Calu3 (cell line): ENCODE measurements at regions not wholly inside any gene's neighbourhood (a gene's known extent, or its start where the extent isn't known, plus 50 kb on each side); places are given as distances from the start of the nearest gene placed in this dataset.

Experiments used
- BruUV-seq: library from RNA; stranded (reverse); fragments of 400-500 nt; replicated peaks from 2 replicates; lab custom pipeline; 2021; lab: Mats Ljungman, UMichigan
- CTCF ChIA-PET: fragments of 300-600 bp; sonication (Branson Sonifier 250); formaldehyde crosslinking; loops from one replicate; lab custom pipeline; 2022; ENCODE audit warnings: antibody characterized with exemption; lab: Charles Lee
- DNase-seq: peaks from one replicate; pipeline ENCODE4 v3.0.0; 2022
- H3K27ac Mint-ChIP-seq: one replicate; pipeline ENCODE4 v1.8.0; 2022; ENCODE audit warnings: mixed read lengths; ENCODE audit not compliant: unreplicated experiment
- H3K27me3 Mint-ChIP-seq: one replicate; pipeline ENCODE4 v1.8.0; 2022; ENCODE audit warnings: mixed read lengths; ENCODE audit not compliant: unreplicated experiment
- H3K36me3 Mint-ChIP-seq: one replicate; pipeline ENCODE4 v1.8.0; 2022; ENCODE audit warnings: mild to moderate bottlenecking, moderate library complexity, mixed read lengths; ENCODE audit not compliant: insufficient read depth, unreplicated experiment
- H3K4me1 Mint-ChIP-seq: one replicate; pipeline ENCODE4 v1.8.0; 2022; ENCODE audit warnings: mild to moderate bottlenecking, low read depth, mixed read lengths; ENCODE audit not compliant: unreplicated experiment
- H3K4me3 Mint-ChIP-seq: one replicate; pipeline ENCODE4 v1.8.0; 2022; ENCODE audit warnings: mild to moderate bottlenecking, low read depth, moderate library complexity, mixed read lengths; ENCODE audit not compliant: unreplicated experiment
- H3K9me3 Mint-ChIP-seq: one replicate; pipeline ENCODE4 v1.8.0; 2022; ENCODE audit warnings: low read depth, mixed read lengths; ENCODE audit not compliant: unreplicated experiment
- CTCF ChIP-seq: fragments of 200-600 bp; IDR thresholded peaks from one replicate; pipeline ENCODE4 v1.8.0; 2022; ENCODE audit warnings: antibody characterized with exemption; ENCODE audit not compliant: unreplicated experiment
- intact Hi-C: fragments of 100-400 bp; cut with micrococcal nuclease; formaldehyde crosslinking; loops from one replicate; pipeline ENCODE4 v1.10.0; 2022; ENCODE audit not compliant: unreplicated experiment

- H3K4me3 Mint-ChIP-seq, result no peak overlapping the region
- H3K36me3 Mint-ChIP-seq, result no peaks in the 10 kb centered on the region
- H3K9me3 Mint-ChIP-seq, result no peaks in the 10 kb centered on the region
- H3K27me3 Mint-ChIP-seq, result peaks cover 88% of the 10 kb centered on the region
- H3K27ac Mint-ChIP-seq, result no peak overlapping the region
- no TSS peak for BruUV-seq
- CTCF ChIA-PET, result interaction anchor here (0.6 to 1.6 kb wide), 2 partner anchors 16 to 178 kb away, joined by 4 read pairs; no protein-coding TSS in a partner anchor
- no peak for TF ChIP-seq CTCF
- no peaks in the 10 kb centered on the region for H3K4me1 Mint-ChIP-seq
- no peak for DNase-seq
- intact Hi-C loops, result no loop called here
Observed at GRCh38 chr4:3702561-3703221, 63.5 kb upstream of the ADRA2C start.

DNA sequence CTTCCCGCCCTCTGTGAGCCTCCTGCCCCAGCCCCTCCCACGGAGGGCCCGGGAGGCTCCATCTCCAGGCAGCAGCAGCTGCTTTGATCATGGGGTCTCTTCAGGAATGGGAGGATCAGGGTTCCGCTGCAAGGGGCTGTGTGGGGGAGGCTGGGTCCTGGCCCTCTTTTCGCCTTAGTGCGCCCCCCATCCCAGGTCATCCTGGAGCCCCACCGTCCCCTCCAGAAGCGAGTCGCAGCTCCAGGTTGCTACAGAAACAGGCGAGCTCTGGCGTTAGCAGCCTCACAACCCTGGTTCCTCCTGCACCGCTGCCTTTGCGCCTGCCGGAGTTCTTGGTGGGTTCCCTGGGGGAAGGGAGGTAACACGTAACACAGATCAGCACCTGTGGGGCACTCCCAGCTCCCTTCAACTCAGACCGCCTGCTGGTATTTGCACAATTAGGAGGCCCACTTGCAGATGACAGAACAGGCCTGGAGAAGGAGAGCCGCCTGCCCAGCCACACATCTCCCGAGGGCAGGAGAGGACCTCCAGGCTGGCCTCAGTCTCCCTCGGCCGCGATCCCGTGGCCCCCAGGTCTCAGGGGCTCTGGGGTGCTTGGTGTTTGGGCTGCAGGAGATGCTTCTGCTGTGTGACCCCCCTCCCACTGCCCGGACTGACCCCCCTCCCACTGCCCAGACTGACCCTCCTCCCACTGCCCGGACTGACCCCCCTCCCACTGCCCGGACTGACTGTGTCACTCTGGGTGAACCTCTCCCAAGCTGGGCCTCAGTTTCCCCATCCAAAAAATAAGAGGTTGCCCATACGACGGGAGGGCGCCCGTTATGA lies 64.2 kb upstream of the ADRA2C start:
- Mint-ChIP-seq H3K9me3 (no peaks in the 10 kb centered on the region), H3K36me3 (no peaks in the 10 kb centered on the region), H3K4me1 (no peaks in the 10 kb centered on the region), H3K27ac (no peak overlapping the region), H3K4me3 (no peak overlapping the region), H3K27me3 (peaks cover 88% of the 10 kb centered on the region)
- CTCF ChIA-PET, result interaction anchor here (0.6 to 1.6 kb wide), 2 partner anchors 17 to 179 kb away, joined by 4 read pairs; no protein-coding TSS in a partner anchor
- no TSS peak for BruUV-seq
- DNase-seq, result no peak
- intact Hi-C loops, result no loop called here
- no peak for TF ChIP-seq CTCF

GRCh38 chr4:3701271-3701734 lies 64.9 kb upstream of the ADRA2C start:
- BruUV-seq, result no TSS peak
- TF ChIP-seq CTCF, result no peak
- CTCF ChIA-PET, result interaction anchor here (1.6 kb wide), 1 partner anchor 180 kb away, joined by 4 read pairs; no protein-coding TSS in a partner anchor
- DNase-seq, result no peak
- H3K36me3 Mint-ChIP-seq, result no peaks in the 10 kb centered on the region
- H3K9me3 Mint-ChIP-seq, result no peaks in the 10 kb centered on the region
- peaks cover 92% of the 10 kb centered on the region for H3K27me3 Mint-ChIP-seq
- no peaks in the 10 kb centered on the region for H3K4me1 Mint-ChIP-seq
- no peak overlapping the region for H3K27ac Mint-ChIP-seq
- no peak overlapping the region for H3K4me3 Mint-ChIP-seq
- intact Hi-C loops, result no loop called here

DNA sequence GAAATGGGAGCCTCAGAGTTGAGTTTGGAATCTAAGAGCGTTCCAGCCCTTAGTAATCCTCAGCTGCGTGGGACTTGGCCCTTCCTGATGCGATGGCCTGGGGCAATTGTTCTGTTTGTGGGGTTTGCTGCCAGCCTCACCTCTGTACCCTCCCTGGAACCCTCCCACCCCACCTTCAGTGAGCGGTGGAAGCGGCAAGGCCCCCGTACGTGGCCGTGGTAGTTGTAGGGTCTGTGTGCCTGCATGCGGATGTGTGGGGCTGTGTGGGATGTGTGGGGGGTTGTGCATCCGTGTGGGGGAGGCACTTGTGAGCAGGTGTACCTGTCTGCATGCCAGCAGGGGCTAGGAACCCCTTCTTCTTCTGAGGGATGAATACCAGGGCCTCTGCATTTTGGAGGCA lies 65.4 kb upstream of the ADRA2C start:
- Mint-ChIP-seq H3K27me3 (peaks cover 90% of the 10 kb centered on the region), H3K36me3 (no peaks in the 10 kb centered on the region), H3K27ac (no peak overlapping the region), H3K4me3 (no peak overlapping the region), H3K9me3 (no peaks in the 10 kb centered on the region), H3K4me1 (no peaks in the 10 kb centered on the region)
- intact Hi-C loops, result no loop called here
- no peak for TF ChIP-seq CTCF
- CTCF ChIA-PET, result interaction anchor here (1.6 kb wide), 1 partner anchor 180 kb away, joined by 4 read pairs; no protein-coding TSS in a partner anchor
- DNase-seq, result no peak
- BruUV-seq, result no TSS peak
